ENCODE measurements at regions not wholly inside any gene's neighbourhood (a gene's known extent, or its start where the extent isn't known, plus 50 kb on each side); places are given as distances from the start of the nearest gene placed in this dataset.

- no peak for DNase-seq (ENCODE audit: extremely low read depth in 1 of 2, low read depth in 1 of 2)
Observed at GRCh38 chr20:24339210-24339641, 130.2 kb upstream of the SYNDIG1 start.

DNA sequence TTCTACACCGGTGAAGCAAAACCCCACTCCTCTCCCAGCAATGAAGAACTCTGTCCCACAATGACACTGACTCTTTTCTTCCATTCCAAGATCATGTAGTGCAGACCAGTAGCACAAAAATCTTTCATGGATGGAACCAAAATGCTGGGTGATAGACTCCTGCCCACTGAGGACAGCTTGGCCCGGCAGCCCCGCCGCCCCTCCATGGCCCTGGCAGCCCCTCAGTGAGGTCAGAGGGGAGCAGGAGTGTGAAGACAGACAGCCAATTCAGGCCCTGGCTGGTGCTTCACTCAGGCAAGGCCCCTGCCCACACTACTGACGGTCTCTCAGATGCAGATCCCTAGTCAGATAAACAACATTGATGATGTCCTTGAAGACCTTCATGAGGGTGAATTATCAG, 131.9 kb upstream of the SYNDIG1 start:
- DNase-seq (ENCODE audit: extremely low read depth in 1 of 2, low read depth in 1 of 2), result no peak

- no peak for DNase-seq (ENCODE audit: extremely low read depth in 1 of 2, low read depth in 1 of 2)
Observed at GRCh38 chr20:24337069-24337468, 132.4 kb upstream of the SYNDIG1 start.

DNA sequence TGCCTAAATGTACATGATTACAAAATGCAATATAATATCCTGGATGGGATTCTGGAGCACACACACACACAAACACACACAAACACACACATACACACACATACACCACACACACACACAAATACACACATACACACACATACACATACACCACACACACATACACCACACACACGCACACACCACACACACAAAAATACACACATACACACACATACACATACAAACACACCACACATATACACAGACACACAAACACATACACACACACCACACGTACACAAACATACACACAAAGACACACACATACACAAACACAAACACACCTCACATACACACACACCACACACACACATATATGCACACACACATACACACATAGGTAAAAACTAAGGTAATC, 134.6 kb upstream of the SYNDIG1 start:
- no peak for DNase-seq (ENCODE audit: extremely low read depth in 1 of 2, low read depth in 1 of 2)

DNA sequence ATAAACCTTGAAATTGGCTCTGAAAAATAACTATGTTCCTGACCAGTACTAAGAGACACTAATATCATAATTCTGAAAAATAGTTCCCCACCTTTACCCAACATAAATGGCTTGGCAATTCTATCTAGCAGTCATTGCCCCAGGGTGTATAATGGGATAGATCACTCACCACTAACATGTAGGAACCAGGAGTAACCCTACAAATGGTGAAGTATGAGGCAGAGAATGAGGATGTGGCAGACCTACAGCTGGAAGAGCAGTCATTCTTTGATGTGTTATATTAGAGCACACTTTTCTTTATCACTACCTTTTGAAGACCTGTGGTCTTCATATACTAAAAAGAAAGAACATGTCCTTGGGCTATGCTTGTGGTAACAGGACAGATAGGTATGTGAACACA, 136.5 kb upstream of the SYNDIG1 start:
- no peak for DNase-seq (ENCODE audit: extremely low read depth in 1 of 2, low read depth in 1 of 2)

GRCh38 chr20:24331939-24332338, 137.5 kb upstream of the SYNDIG1 start:
- no peak for DNase-seq (ENCODE audit: extremely low read depth in 1 of 2, low read depth in 1 of 2)

DNA sequence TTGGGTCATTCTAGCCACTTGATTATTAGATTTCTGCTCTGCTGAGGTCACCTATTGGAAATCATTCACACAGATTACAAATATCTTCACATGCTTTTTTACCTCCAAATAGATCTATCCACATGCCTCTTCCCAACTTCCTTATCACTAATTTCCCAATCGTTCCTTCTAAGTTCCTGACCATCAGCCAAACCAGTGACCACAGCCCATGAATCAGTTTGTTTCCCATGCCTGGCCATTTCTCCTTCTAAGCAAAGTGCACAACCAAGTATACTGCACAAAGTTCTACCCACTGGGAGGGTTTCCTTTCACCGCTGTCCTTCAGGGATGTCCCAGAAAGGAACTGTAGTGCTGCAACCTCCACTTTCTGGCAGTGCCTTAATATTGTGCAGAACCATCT, 140.5 kb upstream of the SYNDIG1 start:
- DNase-seq (ENCODE audit: extremely low read depth in 1 of 2, low read depth in 1 of 2), result no peak

- no peak for DNase-seq (ENCODE audit: extremely low read depth in 1 of 2, low read depth in 1 of 2)
Observed at GRCh38 chr20:24321973-24322372, 147.5 kb upstream of the SYNDIG1 start.

DNA sequence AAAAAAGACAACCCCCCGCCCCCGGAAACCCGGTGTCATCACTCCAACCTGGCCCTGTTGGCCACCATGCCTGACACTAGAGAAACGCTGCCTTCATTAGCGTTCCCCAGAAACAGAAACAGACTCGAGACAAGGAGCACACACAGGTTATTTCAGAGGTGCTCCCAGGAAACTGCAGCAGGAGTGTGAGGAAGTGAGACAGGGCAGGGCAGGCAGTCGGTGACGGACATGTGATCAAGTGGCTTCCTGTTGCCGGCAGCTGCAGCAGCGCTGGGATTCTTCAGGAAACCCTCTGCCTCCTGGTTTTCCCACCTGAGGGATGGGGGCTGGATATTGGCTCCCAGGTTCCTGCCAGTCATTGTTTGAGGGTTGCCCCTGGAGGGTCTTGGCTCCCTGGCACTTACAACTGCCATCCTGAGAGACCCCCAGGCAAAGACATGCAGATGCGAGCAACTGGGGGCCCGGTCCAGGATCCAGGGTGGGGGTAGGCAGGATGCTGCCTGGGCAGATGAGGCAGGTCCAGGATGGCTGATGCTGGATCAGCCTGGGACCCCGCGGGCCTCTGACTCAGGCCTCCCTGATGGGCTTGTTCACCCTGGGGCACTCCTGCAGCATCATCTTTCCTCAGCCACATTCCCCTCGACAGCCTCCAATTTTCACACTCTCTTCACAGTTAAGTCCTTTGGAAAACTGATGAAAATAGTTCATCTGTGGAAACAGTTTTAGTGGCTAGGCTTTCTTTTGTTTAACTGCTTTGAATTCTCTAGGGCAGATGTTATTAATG, 150.7 kb upstream of the SYNDIG1 start:
- DNase-seq (ENCODE audit: extremely low read depth in 1 of 2, low read depth in 1 of 2), result no peak

DNA sequence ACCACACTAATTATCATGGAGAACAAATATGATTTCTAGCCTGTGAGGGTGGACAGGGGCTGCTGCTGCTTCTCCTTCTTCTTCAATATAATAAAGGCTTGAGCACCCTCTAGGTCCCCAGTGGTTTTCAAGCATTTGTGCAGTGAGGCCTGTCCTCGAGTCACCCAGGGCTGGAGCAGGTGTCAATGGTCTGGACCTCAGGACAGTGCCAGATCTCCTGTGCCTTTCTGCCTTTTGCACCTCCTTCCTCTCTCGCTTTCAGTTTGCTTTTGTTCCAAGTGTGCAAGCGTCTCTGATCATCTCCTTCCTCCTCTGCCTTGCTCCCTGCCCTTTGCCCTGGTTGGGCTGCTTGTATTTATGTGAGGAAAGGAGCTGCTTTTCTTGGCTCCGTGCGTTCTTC, 152.2 kb upstream of the SYNDIG1 start:
- no peak for DNase-seq (ENCODE audit: extremely low read depth in 1 of 2, low read depth in 1 of 2)

DNA sequence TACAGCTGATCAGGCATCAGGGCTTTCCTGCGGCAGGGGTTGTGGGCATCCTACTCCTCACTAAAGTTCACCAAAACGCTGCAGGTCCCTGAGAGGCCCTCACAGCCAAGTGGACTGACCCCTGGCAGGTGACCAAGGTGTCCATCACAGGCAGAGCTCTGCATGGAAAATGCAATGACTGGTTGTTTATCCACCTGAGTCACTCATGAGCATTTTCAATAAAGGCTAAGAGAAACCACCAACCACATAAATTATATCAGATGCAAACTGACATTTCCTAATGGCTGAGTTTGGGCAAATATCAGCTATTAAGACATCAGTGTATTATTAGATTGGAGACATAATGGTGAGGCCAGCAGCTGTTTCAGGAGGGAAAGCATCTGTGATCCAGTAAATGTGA, 152.7 kb upstream of the SYNDIG1 start:
- no peak for DNase-seq (ENCODE audit: extremely low read depth in 1 of 2, low read depth in 1 of 2)

DNA sequence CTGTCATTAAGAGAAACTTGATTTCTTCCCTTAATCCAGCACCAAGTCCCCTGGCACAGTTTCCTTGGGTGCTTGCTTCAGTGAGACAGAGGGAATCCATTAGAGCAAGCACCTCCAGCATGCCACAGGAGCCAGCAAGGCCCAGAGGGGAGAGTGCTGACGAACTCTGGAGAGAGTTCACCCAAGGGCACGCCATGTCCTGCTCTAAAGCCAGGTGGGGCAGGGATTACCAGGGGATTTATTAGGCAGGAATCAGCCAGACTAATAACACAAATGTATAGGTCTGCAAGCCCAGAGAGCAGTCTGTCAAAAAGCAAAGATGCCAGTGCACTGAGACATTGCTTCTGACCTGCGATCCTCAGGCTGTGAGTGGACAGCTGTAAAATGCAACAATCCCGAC, 155.4 kb upstream of the SYNDIG1 start:
- no peak for DNase-seq (ENCODE audit: extremely low read depth in 1 of 2, low read depth in 1 of 2)

- DNase-seq (ENCODE audit: extremely low read depth in 1 of 2, low read depth in 1 of 2), result no peak
Observed at GRCh38 chr20:24309596-24309995, 159.8 kb upstream of the SYNDIG1 start.

DNA sequence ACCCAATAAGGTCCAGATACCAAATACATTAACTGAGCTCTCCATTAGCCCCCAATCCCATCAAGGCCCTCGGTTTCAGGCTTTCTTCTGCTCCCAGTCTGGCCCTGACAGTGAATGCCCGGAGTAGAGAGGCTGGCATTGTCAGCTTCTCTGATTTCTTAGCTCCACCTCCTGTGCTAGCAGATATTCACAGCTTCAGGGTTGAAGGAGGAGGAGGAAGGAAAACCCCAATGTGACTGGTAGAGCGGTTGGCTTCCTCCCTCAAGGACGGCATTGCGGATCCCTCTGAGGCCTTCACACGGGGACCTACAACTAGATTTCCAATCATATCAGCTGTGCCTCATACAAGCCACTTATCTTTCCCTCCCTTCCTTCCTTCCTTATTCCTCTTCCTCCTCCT, 164.1 kb upstream of the SYNDIG1 start:
- DNase-seq (ENCODE audit: extremely low read depth in 1 of 2, low read depth in 1 of 2), result no peak

DNA sequence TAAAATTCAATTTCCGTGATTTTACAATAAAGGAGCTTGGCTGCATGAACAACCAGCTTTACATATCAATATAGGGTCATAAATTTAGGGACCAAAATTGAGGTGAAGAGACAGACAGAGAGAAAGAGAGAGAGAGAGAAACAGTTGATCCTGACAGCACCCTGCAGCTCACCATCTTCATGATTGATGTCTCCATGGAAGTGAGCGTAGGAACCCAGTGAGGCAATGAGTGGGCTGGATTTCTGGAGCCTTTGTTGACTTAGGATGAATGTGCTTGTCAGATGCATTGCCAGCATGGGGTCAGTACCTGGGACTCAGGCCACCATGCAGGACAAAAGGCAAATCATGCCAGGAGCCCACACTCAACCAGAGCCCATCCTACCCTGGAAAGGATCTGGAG, 165.1 kb upstream of the SYNDIG1 start:
- DNase-seq (ENCODE audit: extremely low read depth in 1 of 2, low read depth in 1 of 2), result no peak

GRCh38 chr20:24303393-24304170, 165.8 kb upstream of the SYNDIG1 start:
- DNase-seq (ENCODE audit: extremely low read depth in 1 of 2, low read depth in 1 of 2), result no peak

GRCh38 chr20:24297993-24298392, 171.4 kb upstream of the SYNDIG1 start:
- DNase-seq (ENCODE audit: extremely low read depth in 1 of 2, low read depth in 1 of 2), result no peak

- DNase-seq (ENCODE audit: extremely low read depth in 1 of 2, low read depth in 1 of 2), result no peak
Observed at GRCh38 chr20:24296477-24297261, 172.8 kb upstream of the SYNDIG1 start.

- no peak for DNase-seq (ENCODE audit: extremely low read depth in 1 of 2, low read depth in 1 of 2)
Observed at GRCh38 chr20:24291014-24291413, 178.4 kb upstream of the SYNDIG1 start.

GRCh38 chr20:24289737-24290481, 179.5 kb upstream of the SYNDIG1 start:
- no peak for DNase-seq (ENCODE audit: extremely low read depth in 1 of 2, low read depth in 1 of 2)

GRCh38 chr20:24283186-24283585, 186.2 kb upstream of the SYNDIG1 start:
- no peak for DNase-seq (ENCODE audit: extremely low read depth in 1 of 2, low read depth in 1 of 2)
